DMS153 treated with DMSO at 0.1 percent for 48 hours (cell line): ENCODE measurements at regions not wholly inside any gene's neighbourhood (a gene's known extent, or its start where the extent isn't known, plus 50 kb on each side); places are given as distances from the start of the nearest gene placed in this dataset.

Source experiments
- DNase-seq: peaks from one replicate; lab custom pipeline; 2025; ENCODE audit not compliant: unreplicated experiment; lab: John Stamatoyannopoulos, UW

DNA sequence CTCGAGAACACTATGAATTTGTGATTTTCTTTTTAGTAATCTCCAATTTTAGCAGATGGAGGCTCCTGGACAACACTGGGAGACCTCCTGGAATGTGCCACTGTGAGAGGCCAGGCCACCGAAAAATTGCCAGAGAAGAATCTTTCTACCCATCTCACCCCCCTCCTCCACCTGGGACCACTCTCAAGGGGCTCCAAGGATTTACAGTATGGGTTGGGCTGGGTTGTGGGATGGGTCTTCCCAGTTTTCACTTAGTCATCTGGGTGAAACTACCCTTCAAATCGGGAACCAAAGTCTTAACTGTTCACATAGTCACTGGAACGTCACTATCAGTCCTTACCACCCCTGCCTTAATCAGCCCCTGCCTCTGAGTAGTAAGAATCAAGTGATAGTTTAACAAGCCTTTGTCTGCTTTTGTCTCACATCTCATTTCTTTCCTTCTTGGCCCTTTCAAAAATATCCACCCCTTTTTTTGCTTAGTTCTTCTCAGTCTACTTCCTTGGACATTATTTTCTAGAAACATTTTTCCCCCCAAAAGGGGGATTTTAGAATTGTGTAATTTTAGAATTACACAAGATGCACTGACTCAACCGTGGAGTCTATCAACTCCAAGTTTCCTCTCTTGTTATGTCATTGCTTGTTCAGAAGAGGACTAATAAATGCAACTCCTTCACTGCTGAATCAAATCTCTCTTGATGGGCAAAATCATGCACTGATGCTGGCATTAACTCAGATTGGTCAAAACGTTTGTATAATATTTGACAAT is 148.2 kb upstream of the MOCS1 start:
- no peak for DNase-seq

DNA sequence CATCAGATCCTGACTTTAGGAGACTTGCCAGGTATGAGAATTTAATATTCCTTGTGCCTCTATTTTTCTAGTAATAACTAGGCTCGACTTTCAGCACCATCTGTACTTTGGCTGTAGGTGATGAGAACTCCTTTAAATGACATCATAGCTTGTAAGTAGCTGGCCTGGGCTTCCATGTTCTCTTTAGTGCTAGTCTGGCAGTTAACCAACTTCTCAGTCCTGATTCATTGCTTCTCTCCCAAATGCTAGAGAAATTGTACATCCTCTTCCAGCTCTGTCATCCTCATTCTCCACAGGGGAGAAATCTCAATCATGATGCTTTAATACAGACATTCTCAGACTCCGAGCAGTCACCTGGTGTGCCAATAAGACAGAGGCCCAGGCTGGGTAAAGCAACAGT is 143.5 kb upstream of the MOCS1 start:
- no peak for DNase-seq

DNA sequence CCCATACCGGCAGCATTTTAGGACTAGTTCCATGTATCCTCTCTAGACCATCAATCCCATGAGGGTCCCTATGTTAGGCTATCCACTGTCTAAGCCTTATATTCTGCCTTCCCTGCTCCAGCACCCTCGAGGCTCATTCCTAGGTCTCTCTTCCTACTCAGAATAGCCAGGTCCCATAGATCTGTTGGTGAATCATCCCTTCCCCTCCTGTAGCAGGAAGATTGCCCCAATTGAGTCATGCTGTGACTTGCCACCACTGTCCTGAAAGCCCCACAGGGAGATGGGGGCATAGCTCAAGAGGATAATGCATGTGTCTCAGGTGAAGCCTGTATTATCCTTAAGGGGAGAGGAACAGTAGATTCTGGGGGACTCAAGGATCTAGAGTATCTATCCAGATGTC is 143.1 kb upstream of the MOCS1 start:
- DNase-seq, result no peak

DNA sequence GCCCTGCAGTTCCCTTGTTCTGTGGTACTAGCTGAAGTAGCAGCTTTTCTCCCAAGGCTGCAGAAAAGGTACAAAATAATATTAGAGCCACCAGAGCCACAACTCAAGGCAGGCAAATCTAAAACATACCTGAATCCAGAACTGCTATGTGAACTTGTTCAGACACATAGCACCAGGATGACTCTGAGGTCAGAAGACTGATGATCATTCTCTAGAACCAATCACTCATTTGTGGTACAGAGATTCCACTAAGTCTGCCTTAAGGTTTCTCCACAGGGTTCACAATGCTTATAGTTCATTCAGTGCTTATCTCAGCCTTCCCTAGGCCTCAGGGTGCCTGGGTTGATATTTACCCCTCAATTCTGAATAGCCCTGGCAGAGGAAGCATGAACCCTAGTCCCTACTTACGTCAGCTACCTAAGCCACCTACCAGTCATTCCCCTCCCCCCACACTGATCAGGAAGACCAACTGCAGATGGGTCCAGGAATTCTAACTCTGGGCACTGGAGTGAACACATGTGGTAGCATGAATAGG is 140.9 kb upstream of the MOCS1 start:
- DNase-seq, result no peak

DNA sequence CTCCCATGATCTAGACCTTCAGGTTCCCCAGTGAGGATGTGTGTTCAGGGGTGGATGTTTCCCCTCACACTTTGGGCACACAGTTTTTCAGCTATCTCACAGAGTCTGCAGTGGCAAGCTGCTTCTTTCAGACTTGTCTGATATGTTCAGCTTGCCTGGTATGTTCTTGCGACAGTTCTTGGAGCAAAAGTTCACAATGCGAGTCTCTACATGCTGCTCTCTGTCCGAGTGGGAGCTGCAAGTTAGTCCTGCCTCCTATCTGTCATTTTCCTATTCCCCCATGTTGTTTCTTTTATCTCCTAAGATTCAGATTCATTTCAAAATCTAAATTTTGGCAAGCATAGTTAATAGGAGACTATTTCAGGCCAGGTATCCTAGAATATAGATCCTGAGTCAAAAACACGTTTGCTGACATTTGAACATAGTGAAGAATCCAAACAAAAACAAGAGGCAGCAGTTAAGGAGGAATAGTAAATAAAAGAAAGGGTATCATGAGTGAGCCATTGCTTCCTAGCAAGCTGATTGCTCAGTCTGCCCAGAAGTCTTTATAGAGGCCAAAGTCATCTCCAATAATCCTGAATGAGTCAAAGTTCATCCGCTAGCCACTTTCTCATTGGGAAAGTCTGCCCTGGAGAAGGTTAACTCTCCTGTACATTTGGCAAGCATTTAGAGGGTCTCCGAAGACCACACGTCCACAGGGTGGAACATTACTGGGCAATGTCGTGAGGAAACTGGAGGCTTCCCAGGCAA is 140.2 kb upstream of the MOCS1 start:
- no peak for DNase-seq

DNA sequence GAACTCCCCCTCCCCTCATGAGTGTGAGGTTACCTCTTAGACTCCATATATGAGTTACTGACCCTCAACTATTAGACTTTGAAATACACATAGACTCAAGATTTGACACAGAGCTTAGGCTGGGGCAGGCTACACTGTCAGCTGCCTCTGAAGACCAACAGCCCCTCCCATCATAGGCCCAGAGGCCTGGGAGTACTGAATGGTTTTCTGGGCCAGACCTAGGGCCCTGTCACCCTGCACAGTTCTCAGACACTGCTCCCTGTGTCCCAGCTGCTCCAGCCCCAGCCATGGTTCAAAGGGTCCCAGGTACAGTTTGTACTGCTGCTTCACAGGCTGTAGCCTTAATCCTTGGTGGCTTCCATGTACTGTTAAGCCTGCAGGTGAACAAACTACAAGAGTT is 132.1 kb upstream of the MOCS1 start:
- DNase-seq, result no peak

DNA sequence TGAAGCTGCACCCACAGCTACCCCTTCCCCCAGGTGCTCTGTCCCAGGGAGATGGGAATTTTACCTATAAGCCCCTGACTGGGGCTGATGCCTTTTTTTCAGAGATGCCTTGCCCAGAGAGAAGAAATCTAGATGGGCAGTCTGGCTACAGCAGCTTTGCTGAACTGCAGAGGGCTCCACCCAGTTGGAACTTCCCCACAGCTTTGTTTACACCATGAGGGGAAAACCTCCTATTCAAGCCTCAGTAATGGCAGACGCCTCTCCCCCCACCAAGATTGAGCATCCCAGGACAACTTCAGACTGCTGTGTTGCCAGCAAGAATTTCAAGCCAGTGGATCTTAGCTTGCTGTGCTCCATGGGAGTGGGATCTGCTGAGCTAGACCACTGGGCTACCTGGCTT is 122.6 kb upstream of the MOCS1 start:
- no peak for DNase-seq

DNA sequence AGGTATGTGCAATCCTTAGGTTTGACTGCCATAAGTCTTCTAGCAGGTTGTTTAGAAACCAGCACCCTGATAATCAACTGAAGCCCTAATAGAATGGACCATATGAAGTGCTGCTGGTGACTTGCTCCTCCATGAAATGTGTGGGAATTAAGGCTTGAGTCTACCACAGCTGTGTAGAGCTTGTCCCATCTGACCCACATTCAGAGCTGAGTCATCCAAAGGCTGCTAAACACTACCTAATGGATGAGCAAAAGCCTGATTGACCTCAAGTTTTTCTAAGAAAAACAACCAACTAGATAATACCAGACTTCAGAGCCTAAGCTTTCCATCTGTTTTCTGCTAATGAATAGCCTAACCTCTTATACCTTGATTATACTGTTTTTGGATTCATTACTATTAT is 120.3 kb upstream of the MOCS1 start:
- DNase-seq, result no peak

DNA sequence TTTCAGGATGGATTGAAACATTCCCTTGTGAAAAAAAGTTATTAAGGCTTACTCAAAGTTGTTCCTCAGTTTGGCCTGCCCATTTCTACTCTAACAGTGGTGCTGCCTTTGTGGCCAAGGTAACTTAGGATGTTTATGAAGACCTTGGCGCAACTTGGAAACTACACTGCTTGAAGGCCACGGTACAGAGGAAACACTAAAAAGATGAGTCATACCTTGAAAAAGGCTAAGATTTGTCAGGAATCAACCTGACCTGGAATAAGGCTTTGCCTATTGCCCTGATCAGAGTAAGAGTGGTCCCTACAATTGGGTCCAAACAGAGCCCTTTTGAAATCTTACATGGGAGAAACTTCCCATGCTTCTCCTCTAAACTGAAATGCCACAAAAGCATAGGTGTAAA is 119.9 kb upstream of the MOCS1 start:
- DNase-seq, result no peak

DNA sequence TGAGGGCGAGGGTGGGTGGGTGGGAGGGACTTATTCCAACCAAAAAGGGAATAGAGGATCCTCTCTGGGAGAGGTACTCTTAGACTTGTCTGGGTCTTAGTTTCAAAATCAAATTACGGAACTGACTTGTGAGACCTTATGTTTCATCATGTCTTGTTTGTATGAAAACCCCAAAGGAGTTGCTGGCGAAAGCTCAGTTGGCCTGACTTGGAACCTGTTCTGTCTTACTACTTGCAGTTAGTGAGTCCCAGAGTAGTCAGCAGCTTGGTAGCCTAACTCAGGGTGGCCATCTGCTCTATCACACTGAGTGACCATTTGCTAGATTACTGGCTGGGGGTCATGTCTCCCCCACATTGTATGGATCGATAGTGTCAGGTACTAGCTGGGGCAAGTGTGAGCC is 114.9 kb upstream of the MOCS1 start:
- no peak for DNase-seq

DNA sequence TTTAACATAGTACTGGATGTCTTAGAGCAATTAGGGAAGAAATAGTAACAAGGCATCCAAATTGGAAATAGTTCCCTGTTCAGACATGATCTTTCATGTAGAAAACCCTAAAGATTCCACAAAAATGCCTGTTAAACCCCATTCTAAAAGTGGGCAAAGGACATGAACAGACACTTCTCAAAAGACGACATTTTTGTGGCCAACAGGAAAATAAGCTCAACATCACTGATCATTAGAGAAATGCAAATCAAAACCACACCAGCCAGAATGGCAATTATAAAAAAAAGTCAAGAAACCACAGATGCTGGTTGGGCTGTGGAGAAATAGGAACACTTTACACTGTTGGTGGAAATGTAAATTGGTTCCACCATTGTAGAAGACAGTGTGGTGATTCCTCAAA is 109.9 kb upstream of the MOCS1 start:
- no peak for DNase-seq

DNA sequence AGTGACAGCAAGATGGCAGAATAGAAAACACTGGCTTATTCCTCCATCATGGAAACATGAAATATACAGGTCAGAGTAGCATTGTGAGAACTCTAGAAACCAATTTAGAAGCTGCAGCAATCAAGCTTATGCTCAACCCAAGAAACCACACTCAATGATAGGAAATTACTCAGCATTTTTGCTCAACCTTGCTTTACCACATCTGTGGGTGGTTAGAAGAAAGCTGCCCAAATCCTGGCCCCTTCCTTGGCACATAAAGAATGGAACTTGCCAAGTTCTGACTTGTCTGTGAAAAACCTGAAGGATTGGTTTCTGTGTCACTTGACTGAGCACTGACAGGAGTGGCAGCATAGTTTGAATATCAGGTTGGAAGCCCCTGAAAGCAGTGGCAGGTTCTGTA is 108.0 kb upstream of the MOCS1 start:
- DNase-seq, result no peak

DNA sequence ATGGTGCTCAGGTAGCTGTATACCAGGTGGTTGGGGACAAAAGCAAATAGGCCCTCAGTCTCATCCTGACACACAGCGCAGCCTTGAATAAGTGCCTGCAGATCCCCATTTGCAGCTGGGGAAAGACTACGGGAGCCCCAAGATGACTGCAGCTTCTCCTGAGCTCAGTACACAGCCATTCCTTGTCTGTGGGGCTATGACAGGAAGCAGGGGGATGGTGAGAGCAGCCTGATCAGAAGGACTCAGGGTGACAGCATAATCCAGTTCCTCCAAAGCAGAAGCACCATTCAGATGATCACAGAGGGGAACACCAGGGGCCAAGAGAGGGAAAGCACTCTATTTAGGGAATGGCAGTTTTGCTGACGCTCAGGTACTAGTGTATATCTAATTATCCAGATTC is 104.8 kb upstream of the MOCS1 start:
- DNase-seq, result no peak

DNA sequence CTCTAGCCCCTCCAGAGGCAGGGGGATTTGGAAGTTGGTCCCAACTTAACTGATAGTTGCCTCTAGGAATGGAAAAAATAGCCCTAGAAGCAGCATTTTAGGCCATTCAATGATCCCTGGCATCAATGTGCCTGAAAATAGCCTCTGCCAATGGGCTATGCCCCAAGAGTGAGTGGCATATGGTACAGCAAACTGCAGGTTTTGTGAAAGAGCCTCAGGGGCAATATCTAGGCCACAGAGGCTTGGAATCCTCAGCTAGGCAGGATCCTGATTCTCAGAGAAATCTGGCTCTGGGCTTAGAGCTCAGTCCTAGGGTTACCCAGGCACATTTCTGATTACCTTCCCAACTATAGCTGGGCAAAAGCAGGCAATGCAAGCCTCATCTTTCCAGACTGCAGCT is 104.4 kb upstream of the MOCS1 start:
- no peak for DNase-seq

DNA sequence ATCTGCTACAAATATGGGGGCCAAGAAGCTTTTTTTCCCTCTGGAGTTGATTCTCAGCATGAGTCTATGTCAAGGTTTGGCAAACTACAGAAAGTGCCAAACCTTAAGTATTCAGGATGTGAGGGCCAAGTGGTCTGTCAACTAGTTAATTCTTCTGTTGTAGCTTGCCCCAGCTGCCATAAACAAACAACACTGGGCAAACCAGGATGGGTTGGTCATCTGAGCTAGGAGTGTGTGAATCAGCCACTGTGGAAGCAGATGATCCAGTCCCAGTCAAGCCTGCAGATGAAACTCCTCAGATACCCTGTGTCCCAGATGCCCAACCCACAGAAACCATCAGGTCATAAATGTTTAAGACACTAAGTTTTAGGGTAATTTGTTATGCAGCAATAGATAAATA is 103.0 kb upstream of the MOCS1 start:
- DNase-seq, result no peak

DNA sequence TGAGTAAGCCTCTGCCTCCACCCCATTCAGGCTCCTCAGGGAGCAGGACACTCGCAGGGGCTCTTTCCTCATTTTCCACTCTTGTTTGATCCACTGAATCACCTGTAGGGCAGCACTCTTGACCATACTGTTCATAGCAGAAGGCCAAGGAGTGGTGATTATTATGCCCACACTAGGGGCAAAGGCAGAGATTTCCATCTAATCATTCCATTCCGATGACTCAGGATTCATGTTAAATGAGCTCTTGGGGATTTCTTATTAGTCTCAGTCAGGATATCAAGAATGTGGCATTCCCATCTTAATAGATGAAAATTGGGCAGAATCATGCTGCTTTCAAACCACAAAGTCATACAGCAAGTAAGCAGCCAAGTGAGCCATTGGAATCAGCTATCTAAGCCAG is 101.9 kb upstream of the MOCS1 start:
- DNase-seq, result no peak

DNA sequence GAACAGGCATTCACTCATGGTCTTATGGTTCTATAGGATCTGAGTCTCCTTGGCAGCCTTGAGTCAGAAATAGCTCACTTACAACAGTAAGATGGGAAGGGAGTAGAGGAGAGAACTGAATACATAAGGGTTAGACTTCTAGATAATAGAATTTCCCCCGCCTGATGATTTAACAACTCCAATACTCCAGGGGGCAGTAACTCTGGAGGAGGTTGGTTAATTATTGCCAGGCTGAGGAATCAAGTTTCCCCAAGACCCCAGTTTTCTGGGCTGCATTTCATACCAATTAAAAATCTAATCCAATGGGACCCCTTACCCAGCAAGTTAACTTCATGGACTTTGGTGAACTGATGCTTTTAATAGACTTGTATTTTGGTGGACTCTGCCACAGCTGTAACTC is 94.2 kb upstream of the MOCS1 start:
- no peak for DNase-seq

DNA sequence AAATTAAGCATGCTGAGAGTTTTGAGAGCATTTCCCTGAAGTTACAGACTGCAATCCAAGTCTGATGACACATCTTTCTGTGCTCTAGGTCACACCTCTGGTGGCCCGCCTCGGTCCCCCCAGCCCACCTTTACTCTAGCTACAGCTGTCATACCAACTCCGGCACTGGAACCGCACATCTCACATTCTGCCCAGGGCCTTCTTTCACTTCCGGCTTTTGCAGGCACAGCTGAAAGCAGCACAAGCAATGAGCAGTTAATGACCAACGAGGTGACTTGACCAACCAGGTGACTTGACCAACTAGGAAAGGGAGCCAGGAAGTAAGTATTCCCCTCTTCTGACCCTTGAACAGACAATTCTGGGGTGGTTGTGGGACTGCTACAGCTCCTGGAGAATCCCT is 88.6 kb upstream of the MOCS1 start:
- no peak for DNase-seq

DNA sequence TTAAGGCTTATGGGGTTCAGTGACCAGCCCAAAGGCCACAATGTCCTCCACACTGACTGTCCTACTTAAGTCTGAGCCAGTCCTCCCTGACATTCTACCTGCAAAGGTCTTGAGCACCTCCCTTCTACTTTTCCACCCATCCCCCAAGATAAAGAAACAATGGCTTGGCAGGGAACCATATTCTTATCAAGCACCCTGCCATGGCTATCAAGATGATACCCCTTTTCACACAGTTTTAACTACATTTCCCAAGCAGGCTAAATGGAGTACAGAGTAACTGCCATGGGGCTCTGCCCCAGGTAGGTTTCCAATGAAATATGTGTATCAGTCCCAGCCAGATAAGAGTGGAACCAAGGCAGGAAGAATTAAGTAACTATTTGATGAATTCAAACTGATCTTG is 85.9 kb upstream of the MOCS1 start:
- no peak for DNase-seq

DNA sequence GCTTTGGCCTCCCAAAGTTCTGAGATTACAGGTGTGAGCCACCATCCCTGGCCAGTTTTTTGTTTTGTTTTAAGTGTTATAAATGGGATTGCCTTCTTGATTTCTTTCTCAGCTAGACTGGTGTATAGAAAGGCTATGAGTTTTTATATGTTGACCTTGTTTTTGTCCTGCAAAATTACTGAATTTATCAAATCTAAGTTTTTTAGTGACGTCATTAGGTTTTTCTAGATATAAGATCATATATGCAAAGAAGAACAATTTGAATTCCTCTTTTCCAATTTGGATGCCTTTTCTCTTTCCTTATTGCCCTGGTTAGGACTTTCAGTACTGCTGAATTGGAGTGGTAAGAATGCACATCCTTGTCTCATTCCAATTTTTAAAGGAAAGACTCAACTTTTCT is 81.3 kb upstream of the MOCS1 start:
- DNase-seq, result no peak

DNA sequence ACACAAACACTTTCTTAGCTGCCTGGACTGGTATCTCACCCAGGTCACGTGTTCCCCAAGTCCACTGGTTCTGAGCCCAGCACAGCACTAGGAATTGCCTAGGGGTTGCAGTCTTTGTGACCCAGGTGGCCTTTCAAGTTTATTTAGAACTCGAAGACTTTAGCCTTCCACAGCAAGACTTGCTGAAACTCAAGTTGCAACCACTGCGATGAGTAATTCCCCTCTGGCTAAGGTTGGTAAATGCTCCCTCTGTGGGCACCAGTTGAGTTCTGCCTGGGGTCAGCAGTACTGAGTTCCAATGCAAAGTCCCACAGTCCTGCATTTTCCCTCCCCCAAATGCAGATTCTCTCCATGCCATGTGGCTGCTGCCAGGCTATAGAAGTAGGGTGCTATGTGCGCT is 77.6 kb upstream of the MOCS1 start:
- no peak for DNase-seq

DNA sequence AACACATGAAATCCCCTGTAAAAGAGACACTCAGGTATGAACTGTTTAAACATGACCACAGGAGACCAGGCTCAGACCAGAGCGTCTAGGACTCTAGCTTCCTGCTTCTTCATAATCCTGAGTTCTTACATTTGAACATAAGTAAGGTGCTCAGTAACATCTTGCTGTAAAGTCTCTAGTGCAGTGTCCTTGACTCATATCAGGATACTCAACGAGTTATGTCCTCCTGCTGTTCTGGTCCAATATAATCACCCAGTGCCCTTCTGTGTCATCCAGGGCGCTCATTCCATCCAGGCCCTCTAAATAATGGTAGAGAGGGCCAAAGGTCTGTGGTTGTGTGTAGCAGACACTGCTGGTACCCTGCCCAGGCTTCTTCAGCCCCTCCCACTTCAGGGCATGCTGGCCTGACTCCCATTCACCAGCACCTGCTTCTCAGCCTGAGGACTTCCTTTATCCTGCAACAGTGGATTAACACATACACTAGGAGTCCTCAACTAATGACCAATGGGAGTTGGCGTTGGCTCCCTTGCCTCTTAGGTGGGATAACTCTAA is 66.8 kb upstream of the MOCS1 start:
- no peak for DNase-seq
